Fibroblast of peridontal ligament (primary cell): ENCODE measurements at regions not wholly inside any gene's neighbourhood (a gene's known extent, or its start where the extent isn't known, plus 50 kb on each side); places are given as distances from the start of the nearest gene placed in this dataset.
"Not testable (repeated sequence)": the region's sequence is repeated elsewhere in the genome, so short reads cannot be mapped to it uniquely, and the experiment has no call there.

Experiments
- DNase-seq: peaks from one replicate; pipeline ENCODE4 v3.0.0-alpha.2; 2010; ENCODE audit errors: extremely low read depth

- DNase-seq = no peak
These were observed 173.6 kb downstream of the MBL2 start for GRCh38 chr10:52598936-52599335.

GRCh38 chr10:52599551-52600200 is 172.9 kb downstream of the MBL2 start:
- no peak for DNase-seq

- DNase-seq = not testable (repeated sequence)
These were observed 168.5 kb downstream of the MBL2 start for GRCh38 chr10:52604131-52604530.

GRCh38 chr10:52609071-52609470 is 163.5 kb downstream of the MBL2 start:
- no peak for DNase-seq

- no peak for DNase-seq
These were observed 162.9 kb downstream of the MBL2 start for GRCh38 chr10:52609626-52610240.

GRCh38 chr10:52615331-52615730 is 157.3 kb downstream of the MBL2 start:
- DNase-seq = no peak

- DNase-seq = peak; percentile 57
These were observed 156.7 kb downstream of the MBL2 start for GRCh38 chr10:52615756-52616394.

GRCh38 chr10:52616395-52616764 is 156.2 kb downstream of the MBL2 start:
- no peak for DNase-seq

GRCh38 chr10:52617346-52617745 is 155.2 kb downstream of the MBL2 start:
- DNase-seq = no peak

GRCh38 chr10:52619052-52619451 is 153.5 kb downstream of the MBL2 start:
- no peak for DNase-seq

GRCh38 chr10:52621635-52622079 is 150.9 kb downstream of the MBL2 start:
- DNase-seq = peak; percentile 65

- DNase-seq = no peak
These were observed 148.8 kb downstream of the MBL2 start for GRCh38 chr10:52623761-52624160.

- DNase-seq = no peak
These were observed 145.3 kb downstream of the MBL2 start for GRCh38 chr10:52627279-52627678.

GRCh38 chr10:52631146-52631545 is 141.4 kb downstream of the MBL2 start:
- no peak for DNase-seq

GRCh38 chr10:52631648-52632047 is 140.9 kb downstream of the MBL2 start:
- no peak for DNase-seq

- no peak for DNase-seq
These were observed 140.0 kb downstream of the MBL2 start for GRCh38 chr10:52632591-52632990.

GRCh38 chr10:52633266-52633665 is 139.3 kb downstream of the MBL2 start:
- DNase-seq = no peak

GRCh38 chr10:52635651-52636050 is 136.9 kb downstream of the MBL2 start:
- DNase-seq = no peak

GRCh38 chr10:52636874-52637273 is 135.7 kb downstream of the MBL2 start:
- DNase-seq = no peak

- DNase-seq = no peak
These were observed 135.0 kb downstream of the MBL2 start for GRCh38 chr10:52637592-52637991.

- DNase-seq = no peak
These were observed 132.9 kb downstream of the MBL2 start for GRCh38 chr10:52639652-52640051.

GRCh38 chr10:52642208-52642607 is 130.4 kb downstream of the MBL2 start:
- DNase-seq = no peak
